Peyer's patch (tissue), 4 donors: ENCODE measurements at regions not wholly inside any gene's neighbourhood (a gene's known extent, or its start where the extent isn't known, plus 50 kb on each side); places are given as distances from the start of the nearest gene placed in this dataset.

ENCODE experiments used
- CTCF ChIP-seq, 6 experiments: fragments of 450-650 bp in 4 of 6; fragments of 200-600 bp in 2 of 6; sonication (generic) in 1 of 6; IDR thresholded peaks; one replicate each; pipeline ENCODE4 v1.5.1; 2017 to 2019; ENCODE audit warnings: antibody characterized with exemption in 6 of 6, mild to moderate bottlenecking in 3 of 6, moderate library complexity in 1 of 6
- POLR2A ChIP-seq, 2 donors: fragments of 450-650 bp; IDR thresholded peaks; one replicate each; pipeline ENCODE4 v1.5.1; 2017; ENCODE audit warnings: antibody characterized with exemption in 2 of 2, mild to moderate bottlenecking in 2 of 2, moderate library complexity in 2 of 2

- TF ChIP-seq CTCF (IDR thresholded peaks at IDR 0.05) (no peak), POLR2A (IDR thresholded peaks at IDR 0.05) (no peak)
Observed at GRCh38 chr6:71066153-71066552, 109.3 kb upstream of the B3GAT2 start.
